SK-N-SH (cell line): ENCODE measurements at regions not wholly inside any gene's neighbourhood (a gene's known extent, or its start where the extent isn't known, plus 50 kb on each side); places are given as distances from the start of the nearest gene placed in this dataset.

Experiments used
- EP300 ChIP-seq, 2 experiments: IDR thresholded peaks; 2 replicates each; pipeline versions ENCODE4 v1.4.0 to v1.6.1; 2012; ENCODE audit warnings: borderline replicate concordance in 1 of 2, low read depth in 1 of 2, low read length in 1 of 2
- JUND ChIP-seq: IDR thresholded peaks from 2 replicates; pipeline ENCODE4 v1.4.0; 2012
- POLR2AphosphoS5 ChIP-seq: IDR thresholded peaks from 2 replicates; pipeline ENCODE4 v1.6.1; 2012; ENCODE audit warnings: low read depth, low read length
- RAD21 ChIP-seq: IDR thresholded peaks from 2 replicates; pipeline ENCODE4 v1.6.1; 2012; ENCODE audit warnings: mild to moderate bottlenecking, low read length
- TF ChIP-seq, protein P1 (sequence below): fragments of 200-600 bp; sonication (generic); IDR thresholded peaks from 2 replicates; pipeline ENCODE4 v1.6.1; 2017; ENCODE audit warnings: antibody characterized with exemption, mild to moderate bottlenecking, moderate library complexity
- TF ChIP-seq, protein P2 (sequence below): IDR thresholded peaks from 2 replicates; pipeline ENCODE4 v1.6.1; 2012; ENCODE audit warnings: mild to moderate bottlenecking, low read depth, low read length, moderate library complexity

DNA sequence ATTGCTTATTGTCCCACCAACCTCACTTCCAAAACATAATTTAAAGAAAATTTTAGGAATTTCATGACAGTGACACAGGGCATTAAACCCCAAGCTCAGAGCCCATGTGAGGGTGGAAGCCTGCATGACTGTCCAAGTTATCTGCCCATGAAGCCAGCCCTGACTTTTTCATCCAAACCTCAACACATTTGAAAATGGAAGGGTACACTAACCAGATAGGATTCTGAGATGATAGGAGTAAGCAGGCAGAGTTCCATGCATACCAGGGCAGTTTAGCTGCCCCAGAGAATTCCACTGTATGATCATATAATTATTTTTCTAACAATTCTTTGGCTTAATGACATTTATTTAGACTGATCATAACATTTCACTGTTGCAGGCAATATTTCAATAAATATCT is 986.0 kb downstream of the TTLL7 start:
- TF ChIP-seq EP300 (IDR thresholded peaks at IDR 0.05; ENCODE audit: borderline replicate concordance in 1 of 2, low read depth in 1 of 2, low read length in 1 of 2) (no peak), RAD21 (no peak), POLR2AphosphoS5 (no peak), JUND (no peak)
- TF ChIP-seq, protein P1, sequence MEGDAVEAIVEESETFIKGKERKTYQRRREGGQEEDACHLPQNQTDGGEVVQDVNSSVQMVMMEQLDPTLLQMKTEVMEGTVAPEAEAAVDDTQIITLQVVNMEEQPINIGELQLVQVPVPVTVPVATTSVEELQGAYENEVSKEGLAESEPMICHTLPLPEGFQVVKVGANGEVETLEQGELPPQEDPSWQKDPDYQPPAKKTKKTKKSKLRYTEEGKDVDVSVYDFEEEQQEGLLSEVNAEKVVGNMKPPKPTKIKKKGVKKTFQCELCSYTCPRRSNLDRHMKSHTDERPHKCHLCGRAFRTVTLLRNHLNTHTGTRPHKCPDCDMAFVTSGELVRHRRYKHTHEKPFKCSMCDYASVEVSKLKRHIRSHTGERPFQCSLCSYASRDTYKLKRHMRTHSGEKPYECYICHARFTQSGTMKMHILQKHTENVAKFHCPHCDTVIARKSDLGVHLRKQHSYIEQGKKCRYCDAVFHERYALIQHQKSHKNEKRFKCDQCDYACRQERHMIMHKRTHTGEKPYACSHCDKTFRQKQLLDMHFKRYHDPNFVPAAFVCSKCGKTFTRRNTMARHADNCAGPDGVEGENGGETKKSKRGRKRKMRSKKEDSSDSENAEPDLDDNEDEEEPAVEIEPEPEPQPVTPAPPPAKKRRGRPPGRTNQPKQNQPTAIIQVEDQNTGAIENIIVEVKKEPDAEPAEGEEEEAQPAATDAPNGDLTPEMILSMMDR = no peak
- TF ChIP-seq, protein P2, sequence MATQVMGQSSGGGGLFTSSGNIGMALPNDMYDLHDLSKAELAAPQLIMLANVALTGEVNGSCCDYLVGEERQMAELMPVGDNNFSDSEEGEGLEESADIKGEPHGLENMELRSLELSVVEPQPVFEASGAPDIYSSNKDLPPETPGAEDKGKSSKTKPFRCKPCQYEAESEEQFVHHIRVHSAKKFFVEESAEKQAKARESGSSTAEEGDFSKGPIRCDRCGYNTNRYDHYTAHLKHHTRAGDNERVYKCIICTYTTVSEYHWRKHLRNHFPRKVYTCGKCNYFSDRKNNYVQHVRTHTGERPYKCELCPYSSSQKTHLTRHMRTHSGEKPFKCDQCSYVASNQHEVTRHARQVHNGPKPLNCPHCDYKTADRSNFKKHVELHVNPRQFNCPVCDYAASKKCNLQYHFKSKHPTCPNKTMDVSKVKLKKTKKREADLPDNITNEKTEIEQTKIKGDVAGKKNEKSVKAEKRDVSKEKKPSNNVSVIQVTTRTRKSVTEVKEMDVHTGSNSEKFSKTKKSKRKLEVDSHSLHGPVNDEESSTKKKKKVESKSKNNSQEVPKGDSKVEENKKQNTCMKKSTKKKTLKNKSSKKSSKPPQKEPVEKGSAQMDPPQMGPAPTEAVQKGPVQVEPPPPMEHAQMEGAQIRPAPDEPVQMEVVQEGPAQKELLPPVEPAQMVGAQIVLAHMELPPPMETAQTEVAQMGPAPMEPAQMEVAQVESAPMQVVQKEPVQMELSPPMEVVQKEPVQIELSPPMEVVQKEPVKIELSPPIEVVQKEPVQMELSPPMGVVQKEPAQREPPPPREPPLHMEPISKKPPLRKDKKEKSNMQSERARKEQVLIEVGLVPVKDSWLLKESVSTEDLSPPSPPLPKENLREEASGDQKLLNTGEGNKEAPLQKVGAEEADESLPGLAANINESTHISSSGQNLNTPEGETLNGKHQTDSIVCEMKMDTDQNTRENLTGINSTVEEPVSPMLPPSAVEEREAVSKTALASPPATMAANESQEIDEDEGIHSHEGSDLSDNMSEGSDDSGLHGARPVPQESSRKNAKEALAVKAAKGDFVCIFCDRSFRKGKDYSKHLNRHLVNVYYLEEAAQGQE = no peak
